Osteoblast (primary cell): ENCODE measurements at regions not wholly inside any gene's neighbourhood (a gene's known extent, or its start where the extent isn't known, plus 50 kb on each side); places are given as distances from the start of the nearest gene placed in this dataset.

Source experiments
- DNase-seq: peaks from one replicate; pipeline ENCODE4 v3.0.0; 2011; ENCODE audit warnings: low spot score, mixed read lengths; ENCODE audit not compliant: insufficient read length; ENCODE audit errors: missing footprints
- H2AFZ ChIP-seq: 2 replicates; pipeline ENCODE4 v1.6.0; 2011; ENCODE audit warnings: mild to moderate bottlenecking, low read length
- H3K27ac ChIP-seq: 2 replicates; pipeline ENCODE4 v1.5.1; 2011; ENCODE audit warnings: mild to moderate bottlenecking, low read depth, low read length, moderate library complexity
- H3K27me3 ChIP-seq: 2 replicates; pipeline ENCODE4 v1.6.0; 2012; ENCODE audit warnings: mild to moderate bottlenecking, control low read depth, inconsistent platforms, low read length, moderate library complexity; ENCODE audit not compliant: insufficient read depth
- H3K36me3 ChIP-seq: 2 replicates; pipeline ENCODE4 v1.5.1; 2011; ENCODE audit warnings: mild to moderate bottlenecking, low read length, control low read depth, moderate library complexity; ENCODE audit not compliant: insufficient read depth
- H3K4me1 ChIP-seq: 2 replicates; pipeline ENCODE4 v1.5.1; 2011; ENCODE audit warnings: mild to moderate bottlenecking, low read length, control low read depth, moderate library complexity; ENCODE audit not compliant: insufficient read depth
- H3K4me2 ChIP-seq: 2 replicates; pipeline ENCODE4 v1.6.0; 2011; ENCODE audit warnings: mild to moderate bottlenecking, low read length; ENCODE audit not compliant: insufficient read depth
- H3K4me3 ChIP-seq: fragments of 200-600 bp; sonication (generic); 3 replicates; pipeline ENCODE4 v1.5.1; 2012; ENCODE audit warnings: mild to moderate bottlenecking, low read length, inconsistent platforms; ENCODE audit not compliant: insufficient read depth
- H3K79me2 ChIP-seq: 2 replicates; pipeline ENCODE4 v1.6.0; 2012; ENCODE audit warnings: mild to moderate bottlenecking, low read length, control low read depth, inconsistent platforms; ENCODE audit not compliant: insufficient read depth
- H3K9me3 ChIP-seq: 2 replicates; pipeline ENCODE4 v1.5.1; 2011; ENCODE audit warnings: low read depth, low read length, control low read depth
- H4K20me1 ChIP-seq: 2 replicates; pipeline ENCODE4 v1.6.0; 2012; ENCODE audit warnings: mild to moderate bottlenecking, low read length, control low read depth; ENCODE audit not compliant: insufficient read depth
- CTCF ChIP-seq: IDR thresholded peaks from 2 replicates; pipeline ENCODE4 v1.5.1; 2011; ENCODE audit warnings: mild to moderate bottlenecking, low read depth, low read length, moderate library complexity; ENCODE audit errors: extremely low read depth

GRCh38 chr13:18960637-18961227 lies 220.9 kb downstream of the TUBA3C start:
- Histone ChIP-seq H3K79me2 (no peaks in the 10 kb centered on the region), H3K27me3 (no peaks in the 10 kb centered on the region), H3K4me3 (no peak overlapping the region), H3K4me1 (no peaks in the 10 kb centered on the region), H3K9me3 (peaks cover 3% of the 10 kb centered on the region), H4K20me1 (no peaks in the 10 kb centered on the region), H3K27ac (no peak overlapping the region), H3K4me2 (no peak overlapping the region), H2AFZ (no peak overlapping the region), H3K36me3 (no peaks in the 10 kb centered on the region)
- peak; percentile 31 for DNase-seq
- TF ChIP-seq CTCF = no peak

- Histone ChIP-seq H3K9me3 (peaks cover 3% of the 10 kb centered on the region), H3K27me3 (no peaks in the 10 kb centered on the region)
- no peak for TF ChIP-seq CTCF
Observed at GRCh38 chr13:18959996-18960395, 221.6 kb downstream of the TUBA3C start.

GRCh38 chr13:18959229-18959628 lies 222.4 kb downstream of the TUBA3C start:
- Histone ChIP-seq H3K27me3 (no peaks in the 10 kb centered on the region), H3K9me3 (peaks cover 3% of the 10 kb centered on the region), H3K27ac (no peak overlapping the region), H4K20me1 (no peaks in the 10 kb centered on the region), H3K36me3 (no peaks in the 10 kb centered on the region), H3K4me1 (no peaks in the 10 kb centered on the region), H2AFZ (no peak overlapping the region), H3K4me2 (no peak overlapping the region), H3K4me3 (no peak overlapping the region), H3K79me2 (no peaks in the 10 kb centered on the region)
- TF ChIP-seq CTCF = no peak
- peak; percentile 6 for DNase-seq

More at GRCh38 chr13:18959996-18960395, 221.6 kb downstream of the TUBA3C start:
- Histone ChIP-seq H4K20me1 (no peaks in the 10 kb centered on the region), H3K79me2 (no peaks in the 10 kb centered on the region), H3K4me1 (no peaks in the 10 kb centered on the region), H3K4me2 (no peak overlapping the region), H3K27ac (no peak overlapping the region), H2AFZ (no peak overlapping the region), H3K4me3 (no peak overlapping the region), H3K36me3 (no peaks in the 10 kb centered on the region)
- DNase-seq = peak; percentile 45

- H4K20me1 ChIP-seq = no peaks in the 10 kb centered on the region
- no peak overlapping the region for H2AFZ ChIP-seq
- H3K36me3 ChIP-seq = no peaks in the 10 kb centered on the region
- no peaks in the 10 kb centered on the region for H3K27me3 ChIP-seq
- H3K9me3 ChIP-seq = peaks cover 3% of the 10 kb centered on the region
- H3K4me3 ChIP-seq = no peak overlapping the region
- no peaks in the 10 kb centered on the region for H3K4me1 ChIP-seq
- H3K79me2 ChIP-seq = no peaks in the 10 kb centered on the region
- no peak for DNase-seq
- TF ChIP-seq CTCF = no peak
- no peak overlapping the region for H3K27ac ChIP-seq
- no peak overlapping the region for H3K4me2 ChIP-seq
Observed at GRCh38 chr13:18956473-18957078, 225.0 kb downstream of the TUBA3C start.
